Choroid plexus epithelial cell (primary cell): ENCODE measurements at regions not wholly inside any gene's neighbourhood (a gene's known extent, or its start where the extent isn't known, plus 50 kb on each side); places are given as distances from the start of the nearest gene placed in this dataset.

Source experiments
- DNase-seq: peaks from one replicate; pipeline ENCODE4 v3.0.0-alpha.2; 2010; ENCODE audit warnings: low read depth
- H3K4me3 ChIP-seq: 2 replicates; pipeline ENCODE4 v1.5.1; 2011; ENCODE audit warnings: low read depth, mild to moderate bottlenecking, control low read depth, low read length, moderate library complexity
- CTCF ChIP-seq: conservative IDR thresholded peaks from 2 replicates; pipeline ENCODE4 v1.5.1; 2011; ENCODE audit warnings: low read depth, mild to moderate bottlenecking, control low read depth, inconsistent platforms, low read length, moderate library complexity

- no peak for TF ChIP-seq CTCF
- peak; percentile 1 for DNase-seq
- no peak overlapping the region for H3K4me3 ChIP-seq
Observed at GRCh38 chrX:83008415-83008814, 499.7 kb upstream of the POU3F4 start.

DNA sequence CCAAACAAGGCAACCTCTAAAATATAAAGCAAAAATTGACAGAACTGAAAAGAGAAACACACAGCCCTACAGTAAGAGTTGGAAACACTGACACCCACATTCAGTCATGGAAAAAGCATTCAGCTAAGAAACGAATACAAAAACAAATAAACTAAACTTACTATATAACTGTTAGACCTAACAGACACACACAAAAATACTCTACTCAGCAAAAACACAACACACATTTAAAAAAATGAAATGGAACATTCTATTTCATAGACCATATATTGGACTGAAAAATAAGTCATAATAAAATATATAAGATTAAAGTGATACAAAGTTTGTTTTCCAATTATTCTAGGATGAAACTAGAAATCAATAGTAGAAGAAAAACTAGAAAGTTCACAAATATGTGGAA lies 488.8 kb upstream of the POU3F4 start:
- no peak overlapping the region for H3K4me3 ChIP-seq
- TF ChIP-seq CTCF = no peak
- no peak for DNase-seq

DNA sequence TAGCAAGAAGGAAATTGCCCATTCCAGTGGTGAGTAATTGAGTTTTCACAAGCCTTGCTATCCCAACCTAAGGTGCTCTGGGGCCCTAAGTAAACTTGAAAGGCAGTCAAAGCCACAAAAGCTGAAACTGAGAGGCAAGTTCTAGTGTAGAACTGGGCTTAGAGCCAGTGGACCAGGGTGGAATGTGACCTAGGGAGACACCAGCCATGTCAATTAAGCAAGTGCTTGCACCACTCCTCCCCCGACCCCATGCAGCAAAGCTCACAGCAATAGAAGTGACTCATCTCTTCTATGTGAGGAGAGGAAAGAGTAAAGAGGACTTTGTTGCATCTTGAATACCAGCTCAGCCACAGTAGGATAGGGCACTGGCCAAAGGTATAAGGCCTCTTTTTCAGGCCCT lies 486.1 kb upstream of the POU3F4 start:
- DNase-seq = peak; percentile 3
- no peak for TF ChIP-seq CTCF
- H3K4me3 ChIP-seq = no peak overlapping the region
